T-helper 2 cell treated with Interferon-gamma antibody and Interleukin-4, amounts not matched to agents 5 μg/mL and 100 μg/mL, for 36 hours (primary cell): ENCODE measurements at regions not wholly inside any gene's neighbourhood (a gene's known extent, or its start where the extent isn't known, plus 50 kb on each side); places are given as distances from the start of the nearest gene placed in this dataset.

Source experiments
- DNase-seq: peaks from one replicate; pipeline ENCODE4 v3.0.0; 2021; ENCODE audit warnings: low spot score
- H3K27ac Mint-ChIP-seq: one replicate; pipeline ENCODE4 v1.8.0; 2021; ENCODE audit warnings: mild to moderate bottlenecking, mixed read lengths
- H3K27me3 Mint-ChIP-seq: one replicate; pipeline ENCODE4 v1.8.0; 2021; ENCODE audit warnings: low read depth, mixed read lengths
- H3K36me3 Mint-ChIP-seq: one replicate; pipeline ENCODE4 v1.8.0; 2021; ENCODE audit warnings: low read depth, mixed read lengths
- H3K4me1 Mint-ChIP-seq: one replicate; pipeline ENCODE4 v1.8.0; 2021; ENCODE audit warnings: low read depth, mixed read lengths
- H3K4me3 Mint-ChIP-seq: one replicate; pipeline ENCODE4 v1.8.0; 2022; ENCODE audit warnings: mild to moderate bottlenecking, moderate library complexity, mixed read lengths
- H3K9me3 Mint-ChIP-seq: one replicate; pipeline ENCODE4 v1.8.0; 2021; ENCODE audit warnings: mixed read lengths

DNA sequence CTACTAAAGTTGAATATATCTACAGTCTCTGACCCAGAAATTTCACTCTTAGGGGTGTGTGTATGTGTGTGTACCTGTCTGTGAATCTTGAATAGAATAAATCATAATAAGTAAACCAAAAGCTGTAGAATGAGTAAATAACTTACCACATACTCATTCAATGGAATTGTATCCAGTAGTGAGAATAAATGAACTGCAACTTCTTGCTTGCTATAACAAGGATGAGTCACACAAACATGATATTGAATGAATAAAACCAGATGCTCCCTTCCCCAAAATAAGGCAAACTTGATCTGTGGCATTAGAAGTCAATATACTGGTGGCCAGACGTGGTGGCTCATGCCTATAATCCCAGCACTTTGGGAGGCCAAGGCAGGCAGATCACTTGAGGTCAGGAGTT is 259.8 kb upstream of the MON1B start:
- no peak overlapping the region for H3K4me3 Mint-ChIP-seq
- DNase-seq = no peak
- H3K27ac Mint-ChIP-seq = no peak overlapping the region
- H3K4me1 Mint-ChIP-seq = no peaks in the 10 kb centered on the region
- H3K27me3 Mint-ChIP-seq = no peaks in the 10 kb centered on the region
- no peaks in the 10 kb centered on the region for H3K9me3 Mint-ChIP-seq
- no peaks in the 10 kb centered on the region for H3K36me3 Mint-ChIP-seq

DNA sequence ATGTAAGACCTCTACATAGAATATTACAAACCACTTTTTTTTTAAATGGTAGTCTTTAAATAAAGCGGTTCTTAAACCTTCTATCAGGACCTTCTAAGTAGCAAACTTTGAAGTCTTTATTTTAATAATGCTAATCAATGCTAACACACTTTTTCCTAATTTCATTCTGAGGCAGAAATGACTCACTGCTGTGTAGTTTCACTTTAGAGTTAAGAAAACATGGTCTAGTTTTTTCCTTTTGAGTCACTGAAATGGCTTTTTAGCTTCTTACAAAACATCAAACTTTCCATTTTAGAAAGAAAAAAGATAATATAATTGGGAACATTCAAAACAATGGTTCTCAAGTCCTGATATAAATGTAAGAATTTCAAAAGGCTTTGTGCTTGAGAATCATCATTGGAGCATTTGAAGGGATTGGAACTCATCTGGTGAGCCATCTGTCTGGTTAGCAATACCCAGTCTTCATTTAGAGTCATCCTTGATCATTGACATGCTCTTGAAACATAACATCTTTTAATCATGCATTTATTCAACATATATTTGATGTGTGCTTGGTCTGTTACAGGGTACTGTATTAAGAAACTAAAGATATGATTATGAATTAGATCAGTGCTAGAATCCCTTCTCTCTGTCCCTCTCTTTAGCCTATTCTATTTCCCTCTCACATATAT is 258.3 kb upstream of the MON1B start:
- H3K9me3 Mint-ChIP-seq = no peaks in the 10 kb centered on the region
- H3K36me3 Mint-ChIP-seq = no peaks in the 10 kb centered on the region
- H3K4me1 Mint-ChIP-seq = no peaks in the 10 kb centered on the region
- no peaks in the 10 kb centered on the region for H3K27me3 Mint-ChIP-seq
- no peak for DNase-seq
- H3K4me3 Mint-ChIP-seq = no peak overlapping the region
- no peak overlapping the region for H3K27ac Mint-ChIP-seq

DNA sequence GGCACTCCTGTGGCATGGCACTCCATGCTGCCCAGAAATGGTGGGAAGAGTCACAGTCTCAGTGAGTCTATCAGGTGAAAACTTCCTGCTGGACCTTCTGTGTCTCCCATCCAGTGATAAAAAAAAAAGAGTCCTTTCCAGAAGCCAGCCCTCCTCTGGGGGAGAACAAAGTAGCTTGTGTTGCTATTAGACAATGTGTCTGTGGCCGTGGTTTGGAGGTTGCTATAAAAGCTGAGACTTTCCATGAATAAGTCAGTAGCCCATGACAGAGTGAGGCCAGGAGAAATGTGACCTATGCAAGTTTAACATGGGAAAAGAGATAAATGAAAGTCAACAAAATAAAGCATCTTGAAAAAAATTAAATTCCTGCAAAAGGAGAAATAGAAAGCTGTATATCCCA is 250.7 kb upstream of the MON1B start:
- H3K9me3 Mint-ChIP-seq = no peaks in the 10 kb centered on the region
- no peaks in the 10 kb centered on the region for H3K4me1 Mint-ChIP-seq
- no peaks in the 10 kb centered on the region for H3K27me3 Mint-ChIP-seq
- H3K27ac Mint-ChIP-seq = no peak overlapping the region
- H3K4me3 Mint-ChIP-seq = no peak overlapping the region
- H3K36me3 Mint-ChIP-seq = no peaks in the 10 kb centered on the region
- no peak for DNase-seq

DNA sequence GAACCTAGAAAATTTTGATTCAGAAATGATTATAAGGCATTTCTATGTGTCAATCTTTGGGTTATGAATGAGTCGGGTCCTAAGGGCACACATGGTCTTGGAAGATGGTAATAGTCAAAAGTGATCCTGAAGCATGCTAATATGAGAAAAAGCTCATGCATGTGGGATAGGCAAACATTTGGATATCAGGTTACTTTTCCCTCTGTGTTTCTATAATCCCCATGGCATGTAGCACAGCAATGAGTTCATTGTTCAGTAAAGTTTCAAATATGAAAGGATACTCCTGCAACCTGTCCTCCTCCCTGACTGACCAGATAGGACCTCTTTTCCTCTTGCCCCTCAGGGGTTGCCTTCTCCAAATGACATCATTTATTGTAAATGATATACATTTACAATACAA is 249.9 kb upstream of the MON1B start:
- Mint-ChIP-seq H3K4me3 (no peak overlapping the region), H3K27me3 (no peaks in the 10 kb centered on the region), H3K9me3 (no peaks in the 10 kb centered on the region), H3K4me1 (no peaks in the 10 kb centered on the region), H3K36me3 (no peaks in the 10 kb centered on the region), H3K27ac (no peak overlapping the region)
- no peak for DNase-seq

DNA sequence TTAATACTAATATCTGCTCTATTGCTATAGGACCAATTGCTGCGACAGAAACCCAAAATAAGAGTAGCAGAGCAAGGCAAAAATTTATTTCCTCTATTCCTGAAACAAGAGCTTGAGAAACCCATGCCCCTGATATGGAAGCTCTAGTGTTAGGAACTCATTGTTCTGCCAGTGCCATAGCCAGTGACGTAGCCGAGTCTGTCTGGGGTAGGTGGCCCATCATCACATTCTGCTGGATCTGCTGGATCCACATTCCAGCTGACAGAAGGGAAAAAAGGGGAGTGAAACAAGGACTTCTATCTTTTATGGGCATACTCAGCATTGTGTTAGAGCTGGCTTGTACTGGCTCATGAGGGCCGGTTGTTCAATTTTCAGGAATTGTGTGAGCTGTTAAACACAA is 248.9 kb upstream of the MON1B start:
- no peak overlapping the region for H3K4me3 Mint-ChIP-seq
- no peak for DNase-seq
- no peak overlapping the region for H3K27ac Mint-ChIP-seq
- no peaks in the 10 kb centered on the region for H3K4me1 Mint-ChIP-seq
- H3K36me3 Mint-ChIP-seq = no peaks in the 10 kb centered on the region
- H3K27me3 Mint-ChIP-seq = no peaks in the 10 kb centered on the region
- no peaks in the 10 kb centered on the region for H3K9me3 Mint-ChIP-seq

DNA sequence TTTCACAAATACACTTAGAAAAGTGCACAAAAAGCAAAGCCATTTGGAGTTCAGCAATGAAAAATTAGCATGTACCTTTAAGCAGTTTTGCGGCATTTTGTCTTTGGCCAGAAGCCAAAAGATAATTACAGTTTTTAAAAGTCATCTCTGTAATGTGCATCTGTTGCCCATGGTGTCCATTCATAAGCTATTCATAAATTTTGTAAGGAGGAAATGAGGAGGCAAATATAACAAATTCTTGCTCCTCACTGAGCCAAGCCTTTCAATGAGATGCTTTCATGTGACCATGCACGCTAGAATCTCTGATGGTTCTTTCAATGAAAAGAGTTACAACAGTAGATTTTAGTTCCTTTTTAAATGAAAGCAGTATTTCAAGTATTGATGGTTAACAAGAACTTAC is 247.1 kb upstream of the MON1B start:
- Mint-ChIP-seq H3K27ac (no peak overlapping the region), H3K9me3 (peaks cover 5% of the 10 kb centered on the region), H3K4me1 (no peaks in the 10 kb centered on the region), H3K27me3 (no peaks in the 10 kb centered on the region), H3K4me3 (no peak overlapping the region), H3K36me3 (no peaks in the 10 kb centered on the region)
- no peak for DNase-seq

DNA sequence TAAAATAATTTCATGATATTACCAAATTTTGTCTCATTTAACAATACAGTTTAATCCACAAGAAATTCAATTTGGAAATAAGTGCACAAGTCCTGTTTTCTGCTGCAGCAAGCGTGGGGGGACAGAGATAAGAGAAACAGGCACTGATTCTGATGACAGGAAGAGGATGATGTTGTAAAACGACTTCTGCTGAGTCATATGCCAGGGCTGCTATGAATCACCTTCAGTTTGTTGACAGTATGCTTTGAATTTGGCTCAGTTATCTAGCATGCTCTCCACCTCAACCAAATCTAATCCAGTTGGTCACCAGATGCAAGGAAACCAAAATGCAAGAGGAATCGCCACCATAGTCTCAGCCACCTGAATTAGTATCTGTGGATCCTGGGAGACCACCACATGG is 244.1 kb upstream of the MON1B start:
- Mint-ChIP-seq H3K9me3 (peaks cover 14% of the 10 kb centered on the region), H3K27ac (no peak overlapping the region), H3K4me3 (no peak overlapping the region), H3K27me3 (no peaks in the 10 kb centered on the region), H3K36me3 (no peaks in the 10 kb centered on the region), H3K4me1 (no peaks in the 10 kb centered on the region)
- DNase-seq = no peak

DNA sequence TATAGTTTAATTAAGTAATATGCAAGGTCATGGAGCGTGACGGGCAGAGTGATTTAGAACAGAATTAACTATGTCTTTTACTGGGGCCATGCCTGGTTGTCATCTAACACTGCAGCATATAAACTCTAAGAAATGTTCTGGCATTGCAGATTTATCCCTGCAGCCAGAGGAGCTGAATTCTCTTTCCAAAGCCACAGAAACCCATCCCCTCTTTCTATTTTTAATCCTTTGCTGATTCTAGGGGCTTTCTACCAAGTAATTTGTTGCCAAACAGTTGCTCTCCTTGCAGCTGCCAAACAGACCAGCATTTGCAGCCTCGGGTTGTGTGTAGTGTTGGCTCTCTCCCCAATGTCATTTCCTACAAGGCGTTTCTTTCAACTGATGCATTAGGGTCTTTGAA is 243.2 kb upstream of the MON1B start:
- no peak for DNase-seq
- Mint-ChIP-seq H3K9me3 (peaks cover 14% of the 10 kb centered on the region), H3K27me3 (no peaks in the 10 kb centered on the region), H3K36me3 (no peaks in the 10 kb centered on the region), H3K27ac (no peak overlapping the region), H3K4me3 (no peak overlapping the region), H3K4me1 (no peaks in the 10 kb centered on the region)

DNA sequence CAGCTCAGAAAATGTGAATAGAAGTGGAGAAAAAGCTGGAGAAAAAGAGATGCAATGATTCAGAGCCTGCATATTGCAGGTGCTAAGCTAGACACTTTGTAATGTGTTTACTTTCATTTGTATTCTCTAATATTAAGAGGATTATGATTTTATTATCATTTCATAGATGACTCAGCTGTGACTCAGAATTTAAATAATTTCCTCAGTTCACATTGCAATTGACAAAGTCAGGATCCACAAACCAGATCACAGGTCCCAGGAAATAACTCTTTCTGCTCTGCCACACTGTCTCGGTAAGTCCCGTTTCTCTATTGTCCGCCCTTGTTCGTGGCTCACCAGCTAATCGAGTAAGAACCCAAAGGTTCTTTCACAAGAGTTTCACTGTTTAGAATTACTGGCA is 235.4 kb upstream of the MON1B start:
- H3K4me1 Mint-ChIP-seq = no peaks in the 10 kb centered on the region
- no peak overlapping the region for H3K27ac Mint-ChIP-seq
- H3K27me3 Mint-ChIP-seq = no peaks in the 10 kb centered on the region
- H3K36me3 Mint-ChIP-seq = no peaks in the 10 kb centered on the region
- no peak for DNase-seq
- H3K9me3 Mint-ChIP-seq = peaks cover 3% of the 10 kb centered on the region
- no peak overlapping the region for H3K4me3 Mint-ChIP-seq

DNA sequence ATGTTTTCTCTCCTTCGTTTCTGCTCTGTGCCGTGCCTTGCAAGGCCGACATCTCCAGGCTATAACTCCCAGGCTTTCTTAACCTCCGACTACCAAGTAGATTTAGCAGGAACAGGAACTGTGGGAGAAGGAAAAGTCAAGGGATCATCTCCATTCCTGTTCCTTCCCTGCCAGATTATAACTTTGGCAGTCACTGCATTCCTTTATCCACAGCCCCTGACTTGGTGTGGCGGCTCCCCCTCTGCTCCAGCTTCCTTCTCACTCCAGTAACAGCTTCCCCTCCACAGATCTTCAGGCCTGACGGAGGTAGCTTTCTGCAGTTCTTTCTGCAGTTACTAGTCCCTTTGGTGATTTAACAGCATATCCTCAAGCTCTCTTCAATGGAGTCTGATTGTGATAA is 234.6 kb upstream of the MON1B start:
- DNase-seq = no peak
- no peaks in the 10 kb centered on the region for H3K9me3 Mint-ChIP-seq
- H3K36me3 Mint-ChIP-seq = no peaks in the 10 kb centered on the region
- H3K4me3 Mint-ChIP-seq = no peak overlapping the region
- no peak overlapping the region for H3K27ac Mint-ChIP-seq
- no peaks in the 10 kb centered on the region for H3K27me3 Mint-ChIP-seq
- no peaks in the 10 kb centered on the region for H3K4me1 Mint-ChIP-seq

DNA sequence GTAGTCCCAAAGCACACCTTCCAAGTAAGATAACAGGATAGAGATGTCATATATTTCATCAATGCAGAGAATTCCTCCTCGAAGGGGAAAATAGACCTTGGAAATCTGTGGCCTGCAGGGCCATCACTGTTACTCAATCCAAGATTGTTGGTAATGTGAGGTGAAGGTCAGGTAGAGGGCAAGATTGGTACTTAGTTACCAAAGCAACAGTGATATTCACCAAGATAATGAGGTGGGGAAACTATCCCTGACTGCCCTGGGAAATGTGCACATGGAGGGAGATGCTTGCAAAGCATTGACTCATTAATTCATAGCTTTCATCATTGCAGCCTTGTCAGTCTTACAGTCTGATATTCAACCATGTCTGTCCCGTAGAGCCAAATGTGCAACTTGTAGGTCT is 234.1 kb upstream of the MON1B start:
- Mint-ChIP-seq H3K4me3 (no peak overlapping the region), H3K27ac (no peak overlapping the region), H3K9me3 (no peaks in the 10 kb centered on the region), H3K27me3 (no peaks in the 10 kb centered on the region), H3K4me1 (no peaks in the 10 kb centered on the region), H3K36me3 (no peaks in the 10 kb centered on the region)
- no peak for DNase-seq

DNA sequence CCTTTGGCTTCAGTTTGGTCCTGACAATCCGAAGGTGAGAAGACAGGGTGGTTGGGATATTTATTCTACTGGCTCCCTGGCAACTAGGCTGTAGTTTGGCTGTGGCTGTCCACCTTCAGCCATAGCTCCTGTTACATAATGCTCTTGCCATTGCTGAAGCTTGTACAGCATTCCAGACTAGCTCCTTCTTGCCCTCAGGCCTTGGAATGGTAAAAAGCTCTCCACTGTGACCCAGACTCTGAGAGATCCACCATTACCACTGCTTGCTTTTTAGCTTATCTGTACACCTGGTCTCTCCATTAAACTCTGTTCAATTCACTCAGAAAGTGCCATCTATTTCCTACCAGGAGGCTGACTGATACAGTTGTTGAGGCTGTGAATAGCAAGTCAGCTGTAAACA is 231.8 kb upstream of the MON1B start:
- H3K4me3 Mint-ChIP-seq = no peak overlapping the region
- no peak for DNase-seq
- H3K27me3 Mint-ChIP-seq = no peaks in the 10 kb centered on the region
- no peaks in the 10 kb centered on the region for H3K4me1 Mint-ChIP-seq
- no peaks in the 10 kb centered on the region for H3K36me3 Mint-ChIP-seq
- no peak overlapping the region for H3K27ac Mint-ChIP-seq
- no peaks in the 10 kb centered on the region for H3K9me3 Mint-ChIP-seq

DNA sequence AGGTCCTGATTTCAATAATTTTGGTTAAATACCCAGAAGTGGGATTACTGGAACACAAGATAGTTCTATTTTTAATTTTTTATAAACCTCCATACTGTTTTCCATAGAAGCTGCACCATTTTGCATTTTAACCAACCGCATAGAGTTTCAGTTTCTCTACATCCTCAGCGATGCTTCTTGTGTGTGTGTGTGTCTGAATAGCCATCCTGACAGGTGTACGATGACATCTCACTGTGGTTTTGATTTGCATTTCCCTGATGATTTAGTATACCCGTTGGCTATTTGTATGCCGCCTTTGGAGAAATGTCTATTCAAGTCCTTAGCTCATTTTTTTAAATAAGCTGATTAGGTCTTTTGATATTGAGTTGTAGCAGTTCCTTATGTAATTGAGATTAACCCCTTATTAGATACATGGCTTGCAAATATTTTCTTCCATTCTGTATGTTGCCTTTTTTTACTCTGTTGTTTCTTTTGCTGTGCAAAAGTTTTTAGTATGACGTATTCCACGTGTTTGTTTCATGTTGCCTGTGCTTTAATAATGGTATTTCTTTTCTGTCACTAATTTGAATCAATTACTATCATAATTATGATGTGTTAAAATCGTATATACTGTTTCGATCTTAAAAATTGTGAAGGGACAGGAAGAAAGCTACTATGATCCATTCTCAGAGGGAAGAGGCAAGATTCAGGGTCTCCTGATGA is 227.2 kb upstream of the MON1B start:
- H3K27me3 Mint-ChIP-seq = no peaks in the 10 kb centered on the region

DNA sequence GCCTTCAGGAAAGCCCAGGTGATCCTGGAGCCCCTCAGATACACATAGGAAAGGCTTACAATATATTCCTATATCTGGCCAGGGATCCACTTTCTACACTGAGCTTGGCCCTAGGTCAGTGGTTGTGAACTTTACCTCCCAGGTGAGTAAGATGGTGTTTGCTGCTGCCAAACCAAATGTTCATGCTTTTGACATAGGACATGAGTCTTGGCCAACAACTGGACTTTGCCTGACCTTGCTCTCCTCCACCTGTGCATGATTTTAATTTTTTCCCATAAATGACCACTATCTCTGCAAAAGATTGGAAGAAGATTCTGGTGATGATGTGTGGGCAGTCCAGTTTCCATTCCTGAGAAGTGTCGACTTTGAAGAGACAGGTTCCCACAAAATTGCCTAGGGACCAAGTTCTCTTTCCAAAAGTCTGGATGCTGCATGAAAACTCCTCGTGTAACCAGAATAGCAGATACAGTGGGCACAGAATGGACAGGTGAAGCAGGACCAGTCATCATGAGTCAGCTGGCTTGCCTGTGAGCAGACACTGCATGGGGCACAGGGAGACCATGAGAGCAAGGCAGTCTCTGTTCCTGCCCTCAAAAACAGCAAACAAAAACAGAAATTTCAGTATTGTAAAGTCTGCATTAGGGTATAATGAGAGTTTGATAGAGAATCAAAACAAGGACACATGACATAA is 226.4 kb upstream of the MON1B start:
- Mint-ChIP-seq H3K36me3 (no peaks in the 10 kb centered on the region), H3K27ac (no peak overlapping the region), H3K27me3 (no peaks in the 10 kb centered on the region), H3K9me3 (no peaks in the 10 kb centered on the region), H3K4me3 (no peak overlapping the region), H3K4me1 (no peaks in the 10 kb centered on the region)
- DNase-seq = no peak

More for the DNA sequence above, 227.2 kb upstream of the MON1B start:
- no peak for DNase-seq
- Mint-ChIP-seq H3K36me3 (no peaks in the 10 kb centered on the region), H3K9me3 (no peaks in the 10 kb centered on the region), H3K4me3 (no peak overlapping the region), H3K27ac (no peak overlapping the region), H3K4me1 (no peaks in the 10 kb centered on the region)
